Ovary (tissue), 3 donors: ENCODE measurements at regions not wholly inside any gene's neighbourhood (a gene's known extent, or its start where the extent isn't known, plus 50 kb on each side); places are given as distances from the start of the nearest gene placed in this dataset.

Source experiments
- POLR2A ChIP-seq: fragments of 450-650 bp; IDR thresholded peaks from one replicate; pipeline ENCODE4 v1.6.1; 2017; ENCODE audit warnings: antibody characterized with exemption, mild to moderate bottlenecking, moderate library complexity
- TF ChIP-seq, protein P1 (sequence below), 3 donors: fragments of 450-650 bp in 2 of 3; fragments of 200-600 bp in 1 of 3; IDR thresholded peaks; one replicate each; pipeline versions ENCODE4 v1.5.1 to v1.8.0; 2016 to 2022; ENCODE audit warnings: antibody characterized with exemption in 3 of 3, mild to moderate bottlenecking in 1 of 3
- donor health status: DM: no; HTN: no; CAD: no.

DNA sequence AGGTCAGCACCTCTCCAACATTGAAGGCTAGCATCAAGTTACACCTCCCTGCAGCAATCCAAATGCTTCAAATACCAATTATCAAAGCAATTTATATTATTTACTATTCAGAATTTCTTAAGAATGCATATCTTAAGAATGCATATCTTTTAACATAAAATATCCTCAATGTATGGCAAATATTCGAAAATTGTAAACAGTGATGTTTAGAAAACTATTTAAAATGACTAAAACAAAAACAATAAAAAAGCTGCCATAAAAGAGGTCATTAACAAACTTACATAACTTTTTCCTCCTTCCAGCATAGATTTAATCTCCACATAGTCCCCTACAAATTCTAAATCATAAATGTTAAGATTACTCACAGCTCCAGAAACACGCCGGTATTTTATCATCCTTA lies 85.1 kb upstream of the SOX6 start:
- TF ChIP-seq, protein P1, sequence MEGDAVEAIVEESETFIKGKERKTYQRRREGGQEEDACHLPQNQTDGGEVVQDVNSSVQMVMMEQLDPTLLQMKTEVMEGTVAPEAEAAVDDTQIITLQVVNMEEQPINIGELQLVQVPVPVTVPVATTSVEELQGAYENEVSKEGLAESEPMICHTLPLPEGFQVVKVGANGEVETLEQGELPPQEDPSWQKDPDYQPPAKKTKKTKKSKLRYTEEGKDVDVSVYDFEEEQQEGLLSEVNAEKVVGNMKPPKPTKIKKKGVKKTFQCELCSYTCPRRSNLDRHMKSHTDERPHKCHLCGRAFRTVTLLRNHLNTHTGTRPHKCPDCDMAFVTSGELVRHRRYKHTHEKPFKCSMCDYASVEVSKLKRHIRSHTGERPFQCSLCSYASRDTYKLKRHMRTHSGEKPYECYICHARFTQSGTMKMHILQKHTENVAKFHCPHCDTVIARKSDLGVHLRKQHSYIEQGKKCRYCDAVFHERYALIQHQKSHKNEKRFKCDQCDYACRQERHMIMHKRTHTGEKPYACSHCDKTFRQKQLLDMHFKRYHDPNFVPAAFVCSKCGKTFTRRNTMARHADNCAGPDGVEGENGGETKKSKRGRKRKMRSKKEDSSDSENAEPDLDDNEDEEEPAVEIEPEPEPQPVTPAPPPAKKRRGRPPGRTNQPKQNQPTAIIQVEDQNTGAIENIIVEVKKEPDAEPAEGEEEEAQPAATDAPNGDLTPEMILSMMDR (IDR thresholded peaks at IDR 0.05), result no peak
- no peak for TF ChIP-seq POLR2A
